ENCODE measurements at regions not wholly inside any gene's neighbourhood (a gene's known extent, or its start where the extent isn't known, plus 50 kb on each side); places are given as distances from the start of the nearest gene placed in this dataset.

DNA sequence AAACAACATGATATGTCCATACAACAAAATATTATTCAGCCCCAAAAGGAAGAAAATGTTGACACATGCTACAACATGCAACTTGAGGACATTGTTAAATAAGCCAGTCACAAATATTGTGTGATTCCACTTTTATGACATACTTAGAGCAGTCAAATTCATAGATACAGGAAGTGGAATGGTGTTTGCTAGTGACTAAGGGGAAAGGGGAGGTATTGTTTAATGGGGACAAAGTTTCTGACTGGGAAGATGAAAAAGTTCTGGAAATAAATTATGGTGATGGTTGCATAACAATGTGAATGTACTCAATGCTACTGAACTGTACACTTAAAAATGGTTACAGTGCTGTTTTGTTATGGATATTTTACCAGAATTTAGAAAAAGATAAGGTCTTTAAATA lies 77.7 kb downstream of the RHOU start:
- ATAC-seq: no peak
- H3K4me3 Mint-ChIP-seq: no peak overlapping the region
- H3K9me3 Mint-ChIP-seq: no peaks in the 10 kb centered on the region
- no peak for DNase-seq (ENCODE audit: low spot score in 2 of 2)
- H3K27ac Mint-ChIP-seq: no peak overlapping the region
- H3K4me1 Mint-ChIP-seq: peaks cover 30% of the 10 kb centered on the region
- H3K36me3 Mint-ChIP-seq: no peaks in the 10 kb centered on the region

GRCh38 chr1:228814176-228814575 lies 78.9 kb downstream of the RHOU start:
- peaks cover 23% of the 10 kb centered on the region for H3K4me1 Mint-ChIP-seq
- H3K27ac Mint-ChIP-seq: no peak overlapping the region
- no peaks in the 10 kb centered on the region for H3K9me3 Mint-ChIP-seq
- ATAC-seq (no peak), DNase-seq (ENCODE audit: low spot score in 2 of 2) (no peak)
- H3K36me3 Mint-ChIP-seq: no peaks in the 10 kb centered on the region
- H3K4me3 Mint-ChIP-seq: no peak overlapping the region

- Mint-ChIP-seq H3K9me3 (no peaks in the 10 kb centered on the region), H3K27ac (no peak overlapping the region), H3K4me1 (no peaks in the 10 kb centered on the region), H3K4me3 (no peak overlapping the region), H3K36me3 (no peaks in the 10 kb centered on the region)
- DNase-seq (ENCODE audit: low spot score in 2 of 2): no peak
- ATAC-seq: no peak
These were observed 83.0 kb downstream of the RHOU start for GRCh38 chr1:228818296-228818695.

DNA sequence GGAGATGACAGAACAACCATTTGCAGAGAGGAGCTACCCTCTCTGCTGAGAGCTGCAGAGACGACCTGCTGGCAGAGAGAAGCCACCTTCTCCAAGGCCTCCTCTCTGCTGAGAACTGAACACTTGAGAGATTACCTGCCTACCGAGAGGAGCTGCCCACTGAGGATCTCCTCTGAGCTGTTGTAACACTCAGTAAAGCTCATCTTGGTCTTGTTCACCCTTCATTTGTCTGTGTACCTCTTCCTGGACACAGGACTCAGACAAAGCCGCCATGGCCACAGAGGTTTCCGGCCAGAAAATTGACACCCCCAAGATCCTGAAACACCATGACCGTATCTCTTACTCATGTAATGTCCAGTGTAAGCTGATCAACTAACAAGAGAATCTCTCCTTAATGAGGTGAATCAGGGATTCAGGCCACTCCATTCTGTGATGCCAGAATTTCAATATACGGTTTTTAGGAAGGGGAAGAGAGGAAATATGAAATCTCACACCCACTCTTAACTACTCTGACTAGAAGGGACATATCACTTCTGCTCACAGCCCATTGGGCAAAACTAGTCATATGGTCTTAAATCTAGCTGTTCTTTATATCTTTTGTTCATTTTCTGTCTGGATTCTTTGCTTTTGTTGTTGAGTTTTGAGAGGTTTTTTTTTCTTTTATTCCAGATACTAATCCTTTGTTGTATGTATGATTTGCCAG lies 83.8 kb downstream of the RHOU start:
- Mint-ChIP-seq H3K9me3 (no peaks in the 10 kb centered on the region), H3K27ac (no peak overlapping the region), H3K4me3 (no peak overlapping the region), H3K4me1 (no peaks in the 10 kb centered on the region), H3K36me3 (no peaks in the 10 kb centered on the region)
- no peak for DNase-seq (ENCODE audit: low spot score in 2 of 2)
- no peak for ATAC-seq

- H3K4me3 Mint-ChIP-seq: no peak overlapping the region
- no peak overlapping the region for H3K27ac Mint-ChIP-seq
- H3K36me3 Mint-ChIP-seq: no peaks in the 10 kb centered on the region
- no peak for DNase-seq (ENCODE audit: low spot score in 2 of 2)
- H3K9me3 Mint-ChIP-seq: no peaks in the 10 kb centered on the region
- peaks cover 7% of the 10 kb centered on the region for H3K4me1 Mint-ChIP-seq
- no peak for ATAC-seq
These were observed 86.0 kb downstream of the RHOU start for GRCh38 chr1:228821252-228821651.

GRCh38 chr1:228823200-228823599 lies 87.9 kb downstream of the RHOU start:
- Mint-ChIP-seq H3K4me3 (no peak overlapping the region), H3K4me1 (peaks cover 14% of the 10 kb centered on the region), H3K9me3 (no peaks in the 10 kb centered on the region), H3K36me3 (no peaks in the 10 kb centered on the region), H3K27ac (no peak overlapping the region)
- DNase-seq (ENCODE audit: low spot score in 2 of 2) (peak in 1 of 2 donors; percentile 26), ATAC-seq (no peak)

GRCh38 chr1:228824366-228824765 lies 89.1 kb downstream of the RHOU start:
- Mint-ChIP-seq H3K9me3 (no peaks in the 10 kb centered on the region), H3K4me3 (no peak overlapping the region), H3K36me3 (no peaks in the 10 kb centered on the region), H3K4me1 (peaks cover 14% of the 10 kb centered on the region), H3K27ac (no peak overlapping the region)
- ATAC-seq: no peak
- DNase-seq (ENCODE audit: low spot score in 2 of 2): peak in 1 of 2 donors; percentile 10

GRCh38 chr1:228825041-228825440 lies 89.8 kb downstream of the RHOU start:
- ATAC-seq: no peak
- H3K36me3 Mint-ChIP-seq: no peaks in the 10 kb centered on the region
- no peaks in the 10 kb centered on the region for H3K9me3 Mint-ChIP-seq
- no peak overlapping the region for H3K27ac Mint-ChIP-seq
- H3K4me3 Mint-ChIP-seq: no peak overlapping the region
- peaks cover 14% of the 10 kb centered on the region for H3K4me1 Mint-ChIP-seq
- DNase-seq (ENCODE audit: low spot score in 2 of 2): no peak

GRCh38 chr1:228825840-228826484 lies 90.7 kb downstream of the RHOU start:
- DNase-seq (ENCODE audit: low spot score in 2 of 2): peak in 1 of 2 donors; percentile 43
- H3K4me3 Mint-ChIP-seq: no peak overlapping the region
- peaks cover 21% of the 10 kb centered on the region for H3K4me1 Mint-ChIP-seq
- no peaks in the 10 kb centered on the region for H3K36me3 Mint-ChIP-seq
- H3K27ac Mint-ChIP-seq: no peak overlapping the region
- no peaks in the 10 kb centered on the region for H3K9me3 Mint-ChIP-seq
- ATAC-seq: no peak

- Mint-ChIP-seq H3K27ac (no peak overlapping the region), H3K4me1 (peaks cover 25% of the 10 kb centered on the region), H3K36me3 (no peaks in the 10 kb centered on the region), H3K4me3 (no peak overlapping the region), H3K9me3 (no peaks in the 10 kb centered on the region)
- DNase-seq (ENCODE audit: low spot score in 2 of 2): peak in 1 of 2 donors; percentile 15
- no peak for ATAC-seq
These were observed 91.7 kb downstream of the RHOU start for GRCh38 chr1:228827019-228827418.

- Mint-ChIP-seq H3K9me3 (no peaks in the 10 kb centered on the region), H3K4me1 (peaks cover 25% of the 10 kb centered on the region), H3K27ac (no peak overlapping the region), H3K4me3 (no peak overlapping the region), H3K36me3 (no peaks in the 10 kb centered on the region)
- no peak for DNase-seq (ENCODE audit: low spot score in 2 of 2)
- no peak for ATAC-seq
These were observed 92.9 kb downstream of the RHOU start for GRCh38 chr1:228828151-228828550.

DNA sequence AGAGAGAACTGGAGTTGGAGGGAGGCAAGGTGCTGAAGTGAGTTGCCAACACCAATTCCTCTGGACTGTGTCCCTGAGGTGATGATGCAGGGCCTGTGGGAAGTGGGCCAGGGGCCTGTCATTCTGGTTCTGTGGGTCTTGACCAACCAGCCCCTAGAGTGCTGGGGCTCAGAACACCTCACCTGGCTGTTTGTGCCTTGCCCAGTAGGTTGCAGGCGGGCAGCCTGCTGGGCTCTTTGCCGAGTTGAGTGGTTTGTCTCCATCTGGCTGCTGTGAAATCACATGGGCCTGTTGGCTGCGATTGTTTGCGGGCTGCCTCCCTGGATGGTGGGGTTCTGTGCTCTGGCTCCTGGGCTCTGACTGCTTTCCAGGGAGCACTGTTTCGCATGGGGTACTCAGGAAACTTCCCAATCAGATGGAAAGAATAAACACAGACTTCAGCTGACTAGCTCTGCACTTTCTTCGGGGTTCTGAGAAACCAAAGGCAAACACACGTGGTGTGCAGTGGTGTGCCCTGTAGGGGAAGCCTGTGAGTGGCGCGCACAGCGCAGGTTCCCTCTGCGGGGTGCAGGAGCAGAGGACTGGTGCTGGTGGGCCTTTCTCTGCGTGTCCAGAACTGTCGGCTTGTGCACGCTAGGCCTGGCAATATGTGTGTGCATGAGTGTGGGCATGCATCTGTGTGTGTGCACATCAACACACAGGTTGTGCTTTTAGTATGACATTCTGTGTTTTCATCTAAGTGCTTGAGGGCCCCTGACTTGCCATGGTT lies 95.1 kb downstream of the RHOU start:
- ATAC-seq (no peak), DNase-seq (ENCODE audit: low spot score in 2 of 2) (peak in 1 of 2 donors; percentile 46)
- no peaks in the 10 kb centered on the region for H3K36me3 Mint-ChIP-seq
- no peak overlapping the region for H3K4me3 Mint-ChIP-seq
- no peak overlapping the region for H3K27ac Mint-ChIP-seq
- no peaks in the 10 kb centered on the region for H3K9me3 Mint-ChIP-seq
- H3K4me1 Mint-ChIP-seq: peaks cover 25% of the 10 kb centered on the region

GRCh38 chr1:228830954-228831481 lies 95.7 kb downstream of the RHOU start:
- H3K27ac Mint-ChIP-seq: no peak overlapping the region
- H3K4me3 Mint-ChIP-seq: no peak overlapping the region
- ATAC-seq: peak; percentile 81
- H3K9me3 Mint-ChIP-seq: no peaks in the 10 kb centered on the region
- peaks cover 20% of the 10 kb centered on the region for H3K4me1 Mint-ChIP-seq
- H3K36me3 Mint-ChIP-seq: no peaks in the 10 kb centered on the region
- peak in 1 of 2 donors; percentile 49 for DNase-seq (ENCODE audit: low spot score in 2 of 2)

DNA sequence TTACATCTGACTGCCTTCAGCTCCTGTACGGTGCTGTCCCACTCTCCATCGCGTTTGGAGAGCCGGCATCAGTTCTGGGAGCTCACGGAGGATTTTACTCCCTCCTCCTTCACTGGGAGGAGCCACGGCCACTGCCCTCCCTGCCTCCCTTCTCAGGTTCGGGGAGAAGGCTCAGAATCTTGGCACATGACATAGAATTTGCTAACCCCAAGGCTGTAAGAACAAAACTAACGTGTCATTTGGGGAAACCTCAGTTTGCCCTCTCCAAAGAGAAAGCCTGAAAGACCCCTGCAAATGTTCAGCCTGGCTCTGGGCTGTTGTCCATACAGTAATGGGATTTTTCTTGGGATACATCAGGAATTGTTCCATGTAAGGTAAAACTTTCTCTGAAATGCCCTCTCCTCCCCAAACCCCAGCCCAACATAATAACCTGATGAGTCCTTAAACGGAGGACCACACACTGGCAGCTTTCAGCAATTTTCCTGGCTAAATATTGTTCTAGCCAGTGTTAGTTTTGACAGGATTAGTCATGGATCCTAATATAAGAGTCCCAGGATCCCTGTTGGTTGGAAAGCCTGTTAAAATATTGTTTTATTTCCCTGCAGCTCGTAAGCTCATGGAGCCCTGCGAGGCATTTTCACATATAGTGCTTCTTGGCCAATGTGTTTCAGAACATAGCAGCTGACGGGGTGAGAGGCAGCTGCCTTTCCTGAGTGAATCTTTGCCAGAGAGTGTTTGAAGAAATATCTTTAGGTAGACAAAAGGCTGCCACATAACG lies 98.8 kb downstream of the RHOU start:
- Mint-ChIP-seq H3K9me3 (no peaks in the 10 kb centered on the region), H3K4me1 (peaks cover 11% of the 10 kb centered on the region), H3K36me3 (no peaks in the 10 kb centered on the region), H3K4me3 (no peak overlapping the region), H3K27ac (no peak overlapping the region)
- DNase-seq (ENCODE audit: low spot score in 2 of 2) (peak in 1 of 2 donors; percentile 53), ATAC-seq (peak; percentile 58)

GRCh38 chr1:228835456-228835855 lies 100.2 kb downstream of the RHOU start:
- no peak for ATAC-seq
- H3K9me3 Mint-ChIP-seq: no peaks in the 10 kb centered on the region
- H3K36me3 Mint-ChIP-seq: no peaks in the 10 kb centered on the region
- H3K4me3 Mint-ChIP-seq: no peak overlapping the region
- H3K4me1 Mint-ChIP-seq: peaks cover 9% of the 10 kb centered on the region
- H3K27ac Mint-ChIP-seq: no peak overlapping the region
- no peak for DNase-seq (ENCODE audit: low spot score in 2 of 2)

Data from stimulated activated effector memory CD8-positive, alpha-beta T cell treated with anti-CD3 and anti-CD28 coated beads, Interleukin-12 subunit alpha, Interleukin-12 subunit beta, amount 100 ng/mL, for 72 hours (primary cell).